Activated CD4-positive, alpha-beta T cell treated with anti-CD3 and anti-CD28 coated beads for 36 hours (primary cell): ENCODE measurements at regions not wholly inside any gene's neighbourhood (a gene's known extent, or its start where the extent isn't known, plus 50 kb on each side); places are given as distances from the start of the nearest gene placed in this dataset.
"Not testable (repeated sequence)": the region's sequence is repeated elsewhere in the genome, so short reads cannot be mapped to it uniquely, and the experiment has no call there.

ENCODE experiments used
- ATAC-seq: fragments of 200-7000 bp; cut with Tn5 transposase; one replicate; pipeline ENCODE4 v1.10.0; 2021; ENCODE audit warnings: mild to moderate bottlenecking, moderate library complexity
- CTCF ChIA-PET: fragments of 350-600 bp; sonication (Branson Sonifier 250); formaldehyde crosslinking; loops from one replicate; lab custom pipeline; 2021; ENCODE audit warnings: antibody characterized with exemption; lab: Charles Lee
- POLR2A ChIA-PET: fragments of 350-600 bp; sonication (Branson Sonifier 250); formaldehyde crosslinking; loops from one replicate; lab custom pipeline; 2021; ENCODE audit warnings: antibody characterized with exemption, inconsistent platforms; lab: Charles Lee
- DNase-seq: peaks from one replicate; pipeline ENCODE4 v3.0.0-alpha.2; 2020
- H3K27ac Mint-ChIP-seq: one replicate; pipeline ENCODE4 v1.8.0; 2021; ENCODE audit warnings: mixed read lengths
- H3K27me3 Mint-ChIP-seq: one replicate; pipeline ENCODE4 v1.8.0; 2021; ENCODE audit warnings: mixed read lengths
- H3K36me3 Mint-ChIP-seq: one replicate; pipeline ENCODE4 v1.8.0; 2021; ENCODE audit warnings: low read depth, mixed read lengths
- H3K4me1 Mint-ChIP-seq: one replicate; pipeline ENCODE4 v1.8.0; 2021; ENCODE audit warnings: mixed read lengths
- H3K4me3 Mint-ChIP-seq: one replicate; pipeline ENCODE4 v1.8.0; 2021; ENCODE audit warnings: mild to moderate bottlenecking, moderate library complexity, mixed read lengths
- H3K9me3 Mint-ChIP-seq: one replicate; pipeline ENCODE4 v1.8.0; 2021; ENCODE audit warnings: low read depth, mixed read lengths
- intact Hi-C, 2 experiments: fragments of 100-400 bp; cut with DNase I in 1 of 2; cut with micrococcal nuclease in 1 of 2; formaldehyde crosslinking; loops; one replicate each; pipeline versions ENCODE4 v1.14.2 to v1.15.1; 2022 to 2024; cut with DNase I, micrococcal nuclease

GRCh38 chr15:31193291-31193690 is 91.8 kb upstream of the TRPM1 start:
- Mint-ChIP-seq H3K27ac (no peak overlapping the region), H3K4me1 (peaks cover under 1% of the 10 kb centered on the region), H3K4me3 (no peak overlapping the region), H3K27me3 (no peaks in the 10 kb centered on the region), H3K9me3 (peaks cover 12% of the 10 kb centered on the region), H3K36me3 (peaks cover 3% of the 10 kb centered on the region)
- POLR2A ChIA-PET: no interaction called here
- DNase-seq (no peak), ATAC-seq (no peak)
- intact Hi-C loops: no loop called here
- CTCF ChIA-PET: no interaction called here

GRCh38 chr15:31195871-31196270 is 94.3 kb upstream of the TRPM1 start:
- Mint-ChIP-seq H3K4me3 (no peak overlapping the region), H3K9me3 (no peaks in the 10 kb centered on the region), H3K27me3 (no peaks in the 10 kb centered on the region), H3K4me1 (peaks cover 6% of the 10 kb centered on the region), H3K27ac (no peak overlapping the region), H3K36me3 (no peaks in the 10 kb centered on the region)
- POLR2A ChIA-PET: no interaction called here
- ATAC-seq (no peak), DNase-seq (no peak)
- CTCF ChIA-PET: interaction anchor here (0.7 kb wide), 2 partner anchors 237 to 239 kb away, joined by 3 to 4 read pairs; no protein-coding TSS in a partner anchor
- intact Hi-C loops: no loop called here

GRCh38 chr15:31197497-31198414 is 96.2 kb upstream of the TRPM1 start:
- DNase-seq (peak; percentile 77), ATAC-seq (peak; percentile 40)
- Mint-ChIP-seq H3K36me3 (no peaks in the 10 kb centered on the region), H3K9me3 (no peaks in the 10 kb centered on the region), H3K27ac (peak overlapping the region; percentile 56), H3K4me3 (no peak overlapping the region), H3K4me1 (peaks cover 10% of the 10 kb centered on the region), H3K27me3 (no peaks in the 10 kb centered on the region)
- CTCF ChIA-PET: interaction anchor here (0.7 to 4.9 kb wide), 2 partner anchors 10 to 290 kb away, joined by 4 to 19 read pairs; no protein-coding TSS in a partner anchor
- POLR2A ChIA-PET: interaction anchor here (0.6 kb wide), 1 partner anchor 272 kb away, joined by 3 read pairs; no protein-coding TSS in a partner anchor
- intact Hi-C loops: no loop called here

- peak overlapping the region; percentile 55 for H3K27ac Mint-ChIP-seq
- ChIA-PET CTCF (interaction anchor here (1.2 to 4.9 kb wide), 4 partner anchors 163 to 287 kb away, joined by 3 to 19 read pairs (median 4); no protein-coding TSS in a partner anchor), POLR2A (interaction anchor here (0.5 kb wide), 1 partner anchor 225 kb away, joined by 3 read pairs; no protein-coding TSS in a partner anchor)
- no peaks in the 10 kb centered on the region for H3K9me3 Mint-ChIP-seq
- peaks cover 18% of the 10 kb centered on the region for H3K4me1 Mint-ChIP-seq
- ATAC-seq (peak; percentile 76), DNase-seq (peak; percentile 83)
- H3K4me3 Mint-ChIP-seq: no peak overlapping the region
- intact Hi-C loops: loop anchor here (1.0 to 2.0 kb wide), 2 partner anchors 234 to 288 kb away; no protein-coding TSS in a partner anchor
- no peaks in the 10 kb centered on the region for H3K36me3 Mint-ChIP-seq
- no peaks in the 10 kb centered on the region for H3K27me3 Mint-ChIP-seq
Measured at GRCh38 chr15:31200735-31201151, 99.2 kb upstream of the TRPM1 start.

GRCh38 chr15:31202953-31203352 is 101.4 kb upstream of the TRPM1 start:
- H3K9me3 Mint-ChIP-seq: no peaks in the 10 kb centered on the region
- intact Hi-C loops: no loop called here
- H3K27me3 Mint-ChIP-seq: no peaks in the 10 kb centered on the region
- ATAC-seq (peak; percentile 72), DNase-seq (peak; percentile 47)
- peaks cover 29% of the 10 kb centered on the region for H3K4me1 Mint-ChIP-seq
- CTCF ChIA-PET: no interaction called here
- H3K36me3 Mint-ChIP-seq: no peaks in the 10 kb centered on the region
- peak overlapping the region; percentile 19 for H3K4me3 Mint-ChIP-seq
- H3K27ac Mint-ChIP-seq: no peak overlapping the region
- POLR2A ChIA-PET: interaction anchor here (0.6 kb wide), 1 partner anchor 143 kb away, joined by 3 read pairs; no protein-coding TSS in a partner anchor

- Mint-ChIP-seq H3K4me1 (peaks cover 28% of the 10 kb centered on the region), H3K9me3 (no peaks in the 10 kb centered on the region), H3K27me3 (no peaks in the 10 kb centered on the region), H3K36me3 (no peaks in the 10 kb centered on the region), H3K27ac (no peak overlapping the region), H3K4me3 (no peak overlapping the region)
- POLR2A ChIA-PET: no interaction called here
- intact Hi-C loops: no loop called here
- ATAC-seq (no peak), DNase-seq (no peak)
- CTCF ChIA-PET: interaction anchor here (3.7 kb wide), 1 partner anchor 285 kb away, joined by 10 read pairs; no protein-coding TSS in a partner anchor
Measured at GRCh38 chr15:31203999-31204398, 102.5 kb upstream of the TRPM1 start.

- Mint-ChIP-seq H3K4me1 (peaks cover 29% of the 10 kb centered on the region), H3K36me3 (no peaks in the 10 kb centered on the region), H3K27me3 (no peaks in the 10 kb centered on the region), H3K9me3 (no peaks in the 10 kb centered on the region), H3K27ac (no peak overlapping the region), H3K4me3 (no peak overlapping the region)
- no peak for DNase-seq
- ATAC-seq: no peak
- intact Hi-C loops: no loop called here
- CTCF ChIA-PET: interaction anchor here (0.6 to 3.7 kb wide), 5 partner anchors 111 to 1390 kb away, joined by 3 to 10 read pairs (median 3); no protein-coding TSS in a partner anchor
- POLR2A ChIA-PET: no interaction called here
Measured at GRCh38 chr15:31206386-31207181, 105.1 kb upstream of the TRPM1 start.

GRCh38 chr15:31207246-31207645 is 105.7 kb upstream of the TRPM1 start:
- H3K4me3 Mint-ChIP-seq: no peak overlapping the region
- intact Hi-C loops: no loop called here
- no peak overlapping the region for H3K27ac Mint-ChIP-seq
- peaks cover 31% of the 10 kb centered on the region for H3K4me1 Mint-ChIP-seq
- no peaks in the 10 kb centered on the region for H3K9me3 Mint-ChIP-seq
- DNase-seq (no peak), ATAC-seq (no peak)
- CTCF ChIA-PET: interaction anchor here (0.6 to 3.7 kb wide), 4 partner anchors 9 to 1390 kb away, joined by 3 to 10 read pairs (median 4); no protein-coding TSS in a partner anchor
- no peaks in the 10 kb centered on the region for H3K27me3 Mint-ChIP-seq
- POLR2A ChIA-PET: interaction anchor here (0.7 kb wide), 1 partner anchor 19 kb away, joined by 3 read pairs; no protein-coding TSS in a partner anchor
- H3K36me3 Mint-ChIP-seq: no peaks in the 10 kb centered on the region

GRCh38 chr15:31207861-31208260 is 106.3 kb upstream of the TRPM1 start:
- H3K4me1 Mint-ChIP-seq: peaks cover 26% of the 10 kb centered on the region
- ATAC-seq, H3K9me3 Mint-ChIP-seq, intact Hi-C loops, DNase-seq, H3K36me3 Mint-ChIP-seq, H3K27me3 Mint-ChIP-seq, H3K4me3 Mint-ChIP-seq: not testable (repeated sequence)
- CTCF ChIA-PET: interaction anchor here (0.6 to 3.7 kb wide), 2 partner anchors 10 to 281 kb away, joined by 4 to 10 read pairs; no protein-coding TSS in a partner anchor
- peak overlapping the region; percentile 20 for H3K27ac Mint-ChIP-seq
- POLR2A ChIA-PET: interaction anchor here (0.7 kb wide), 1 partner anchor 18 kb away, joined by 3 read pairs; no protein-coding TSS in a partner anchor

GRCh38 chr15:31208817-31209216 is 107.3 kb upstream of the TRPM1 start:
- Mint-ChIP-seq H3K4me1 (peaks cover 19% of the 10 kb centered on the region), H3K36me3 (no peaks in the 10 kb centered on the region), H3K27me3 (no peaks in the 10 kb centered on the region), H3K9me3 (no peaks in the 10 kb centered on the region), H3K27ac (no peak overlapping the region), H3K4me3 (no peak overlapping the region)
- intact Hi-C loops: no loop called here
- DNase-seq (no peak), ATAC-seq (no peak)
- POLR2A ChIA-PET: no interaction called here
- CTCF ChIA-PET: interaction anchor here (1.0 kb wide), 1 partner anchor 60 kb away, joined by 3 read pairs; no protein-coding TSS in a partner anchor

- intact Hi-C loops: no loop called here
Measured at GRCh38 chr15:31211353-31211752, 109.8 kb upstream of the TRPM1 start.

More at GRCh38 chr15:31211353-31211752, 109.8 kb upstream of the TRPM1 start:
- Mint-ChIP-seq H3K4me3 (no peak overlapping the region), H3K9me3 (no peaks in the 10 kb centered on the region), H3K4me1 (peaks cover 30% of the 10 kb centered on the region), H3K36me3 (no peaks in the 10 kb centered on the region), H3K27me3 (no peaks in the 10 kb centered on the region), H3K27ac (no peak overlapping the region)
- POLR2A ChIA-PET: no interaction called here
- CTCF ChIA-PET: interaction anchor here (0.7 to 0.9 kb wide), 2 partner anchors 155 to 295 kb away, joined by 3 to 4 read pairs; no protein-coding TSS in a partner anchor
- DNase-seq (no peak), ATAC-seq (no peak)
